22Rv1 (cell line): ENCODE measurements at regions not wholly inside any gene's neighbourhood (a gene's known extent, or its start where the extent isn't known, plus 50 kb on each side); places are given as distances from the start of the nearest gene placed in this dataset.

ENCODE experiments used
- ZFX ChIP-seq: fragments of 450-650 bp; IDR thresholded peaks from 2 replicates; pipeline ENCODE4 v1.6.1; 2017; ENCODE audit warnings: antibody characterized with exemption, borderline replicate concordance
- TF ChIP-seq, protein P1 (sequence below): fragments of 450-650 bp; IDR thresholded peaks from 2 replicates; pipeline ENCODE4 v1.5.1; 2017; ENCODE audit warnings: mild to moderate bottlenecking

DNA sequence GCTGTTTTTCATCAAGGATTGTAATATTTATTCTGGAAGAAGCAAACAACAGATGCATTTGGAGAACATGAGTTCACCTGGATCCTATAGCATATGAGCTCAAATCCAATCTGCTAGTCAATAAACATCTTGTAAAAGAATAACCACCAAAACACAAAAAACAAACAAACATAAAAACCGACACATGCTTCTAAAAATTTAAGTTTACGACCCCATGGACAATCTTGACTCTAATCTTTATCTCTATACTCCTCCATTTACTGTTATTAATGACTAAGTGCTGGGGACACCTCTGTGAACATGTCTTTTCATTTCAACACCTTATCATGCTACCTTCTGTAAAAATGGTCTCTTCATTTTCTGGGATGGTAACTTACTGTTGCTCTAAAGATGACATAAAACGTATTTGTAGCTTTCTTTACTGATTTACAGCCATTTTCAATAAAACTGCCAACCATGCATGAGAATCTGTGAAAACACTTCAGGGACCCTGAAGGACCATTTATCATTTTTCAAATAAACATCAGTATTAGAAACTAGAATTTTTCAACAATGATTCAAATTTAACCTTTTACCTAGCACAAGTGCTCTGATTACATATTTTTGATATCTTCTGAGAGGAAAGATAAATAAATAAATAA is 123.8 kb upstream of the SOX5 start:
- TF ChIP-seq, protein P1, sequence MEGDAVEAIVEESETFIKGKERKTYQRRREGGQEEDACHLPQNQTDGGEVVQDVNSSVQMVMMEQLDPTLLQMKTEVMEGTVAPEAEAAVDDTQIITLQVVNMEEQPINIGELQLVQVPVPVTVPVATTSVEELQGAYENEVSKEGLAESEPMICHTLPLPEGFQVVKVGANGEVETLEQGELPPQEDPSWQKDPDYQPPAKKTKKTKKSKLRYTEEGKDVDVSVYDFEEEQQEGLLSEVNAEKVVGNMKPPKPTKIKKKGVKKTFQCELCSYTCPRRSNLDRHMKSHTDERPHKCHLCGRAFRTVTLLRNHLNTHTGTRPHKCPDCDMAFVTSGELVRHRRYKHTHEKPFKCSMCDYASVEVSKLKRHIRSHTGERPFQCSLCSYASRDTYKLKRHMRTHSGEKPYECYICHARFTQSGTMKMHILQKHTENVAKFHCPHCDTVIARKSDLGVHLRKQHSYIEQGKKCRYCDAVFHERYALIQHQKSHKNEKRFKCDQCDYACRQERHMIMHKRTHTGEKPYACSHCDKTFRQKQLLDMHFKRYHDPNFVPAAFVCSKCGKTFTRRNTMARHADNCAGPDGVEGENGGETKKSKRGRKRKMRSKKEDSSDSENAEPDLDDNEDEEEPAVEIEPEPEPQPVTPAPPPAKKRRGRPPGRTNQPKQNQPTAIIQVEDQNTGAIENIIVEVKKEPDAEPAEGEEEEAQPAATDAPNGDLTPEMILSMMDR: no peak
- no peak for TF ChIP-seq ZFX
